SK-N-SH (cell line): ENCODE measurements at regions not wholly inside any gene's neighbourhood (a gene's known extent, or its start where the extent isn't known, plus 50 kb on each side); places are given as distances from the start of the nearest gene placed in this dataset.

Experiments used
- CTCF ChIA-PET: fragments of 300-600, 350-600 bp; formaldehyde crosslinking; extraction: SDS; loops from one replicate; lab custom pipeline; 2021; lab: Yijun Ruan, JAX
- POLR2A ChIA-PET: fragments of 350-600 bp; sonication (Branson Sonifier 250); formaldehyde crosslinking; extraction: SDS; loops from one replicate; lab custom pipeline; 2020; ENCODE audit warnings: antibody characterized with exemption, inconsistent platforms; lab: Yijun Ruan, JAX
- DNase-seq: peaks from one replicate; pipeline ENCODE4 v3.0.0; 2012
- H2AFZ ChIP-seq: fragments of 200-600 bp; sonication (generic); 2 replicates; pipeline ENCODE4 v1.8.1; 2016; ENCODE audit warnings: antibody characterized with exemption, mild to moderate bottlenecking, low read depth
- H3F3A ChIP-seq: fragments of 200-600 bp; sonication (generic); replicated peaks from 2 replicates; pipeline ENCODE3; 2016; ENCODE audit warnings: antibody characterized with exemption, mild to moderate bottlenecking; ENCODE audit not compliant: insufficient read depth
- H3K27ac ChIP-seq, 2 experiments: fragments of 200-500 bp in 1 of 2; fragments of 200-600 bp in 1 of 2; sonication (Bioruptor generic) in 1 of 2; sonication (generic), shearing (Covaris generic) in 1 of 2; 2 replicates each; pipeline versions ENCODE4 v1.5.1 to v1.6.1; 2014 to 2016; ENCODE audit warnings: low read depth in 2 of 2, inconsistent platforms in 1 of 2, low read length in 1 of 2, mild to moderate bottlenecking in 1 of 2, mixed read lengths in 1 of 2
- H3K27me3 ChIP-seq: fragments of 200-600 bp; sonication (generic), shearing (Covaris generic); 2 replicates; pipeline ENCODE4 v1.6.1; 2016; ENCODE audit warnings: mixed run types; ENCODE audit not compliant: insufficient read depth
- H3K36me3 ChIP-seq, 2 experiments: fragments of 200-500 bp in 1 of 2; fragments of 200-600 bp in 1 of 2; sonication (Bioruptor generic) in 1 of 2; sonication (generic) in 1 of 2; replicated peaks in 1 of 2; 2 replicates each; pipeline versions ENCODE3 to v1.5.1; 2014 to 2016; ENCODE audit warnings: low read length in 1 of 2, mild to moderate bottlenecking in 1 of 2; ENCODE audit not compliant: insufficient read depth in 2 of 2, control insufficient read depth in 1 of 2
- H3K4me1 ChIP-seq, 2 experiments: fragments of 200-500 bp in 1 of 2; fragments of 200-600 bp in 1 of 2; sonication (Bioruptor generic) in 1 of 2; sonication (generic), shearing (Covaris generic) in 1 of 2; 2 replicates each; pipeline versions ENCODE4 v1.5.1 to v1.6.1; 2014 to 2016; ENCODE audit warnings: low read depth in 1 of 2, low read length in 1 of 2, mixed run types in 1 of 2; ENCODE audit not compliant: insufficient read depth in 2 of 2, control insufficient read depth in 1 of 2
- H3K4me2 ChIP-seq: fragments of 200-600 bp; sonication (generic), shearing (Covaris generic); 2 replicates; pipeline ENCODE4 v1.6.1; 2017; ENCODE audit warnings: mixed run types
- H3K4me3 ChIP-seq, 2 experiments: fragments of 200-500 bp in 1 of 2; fragments of 200-600 bp in 1 of 2; sonication (Bioruptor generic) in 1 of 2; sonication (generic), shearing (Covaris generic) in 1 of 2; 2 replicates each; pipeline versions ENCODE4 v1.5.1 to v1.8.1; 2014 to 2016; ENCODE audit warnings: low read depth in 2 of 2, inconsistent platforms in 1 of 2, low read length in 1 of 2, mild to moderate bottlenecking in 1 of 2, mixed read lengths in 1 of 2, moderate library complexity in 1 of 2
- H3K79me2 ChIP-seq: fragments of 200-600 bp; sonication (generic); 2 replicates; pipeline ENCODE4 v1.8.1; 2017; ENCODE audit warnings: mild to moderate bottlenecking; ENCODE audit not compliant: insufficient read depth
- H3K9ac ChIP-seq: fragments of 200-600 bp; sonication (generic); 2 replicates; pipeline ENCODE4 v1.6.1; 2017; ENCODE audit warnings: mixed run types
- H3K9me2 ChIP-seq: fragments of 200-600 bp; sonication (generic); 2 replicates; pipeline ENCODE4 v1.6.1; 2017; ENCODE audit warnings: mixed run types
- H3K9me3 ChIP-seq: fragments of 200-600 bp; sonication (generic); 2 replicates; pipeline ENCODE4 v1.6.1; 2017; ENCODE audit warnings: mixed run types, mild to moderate bottlenecking, moderate library complexity
- H4K20me1 ChIP-seq: fragments of 200-600 bp; sonication (generic); 2 replicates; pipeline ENCODE4 v1.6.1; 2017; ENCODE audit warnings: mild to moderate bottlenecking, mixed run types; ENCODE audit not compliant: insufficient read depth
- CHD2 ChIP-seq: fragments of 150-350 bp; IDR thresholded peaks from 2 replicates; pipeline ENCODE4 v1.6.1; 2018; ENCODE audit warnings: low read length; ENCODE audit not compliant: partially characterized antibody
- CTCF ChIP-seq: fragments of 200-600 bp; sonication (generic); IDR thresholded peaks from 2 replicates; pipeline ENCODE4 v1.6.1; 2017; ENCODE audit warnings: antibody characterized with exemption, mild to moderate bottlenecking, moderate library complexity
- EZH2phosphoT487 ChIP-seq: fragments of 200-600 bp; sonication (generic); IDR thresholded peaks from 2 replicates; pipeline ENCODE4 v1.6.1; 2017; ENCODE audit warnings: low read depth, mixed run types, mild to moderate bottlenecking, antibody characterized with exemption, moderate library complexity, borderline replicate concordance
- FOXJ3 ChIP-seq: sonication (generic); formaldehyde crosslinking; IDR thresholded peaks from 2 replicates; pipeline ENCODE4 v1.5.1; 2020; ENCODE audit warnings: mild to moderate bottlenecking, missing genetic modification reagents
- FOXM1 ChIP-seq: IDR thresholded peaks from 2 replicates; pipeline ENCODE4 v1.4.0; 2012; ENCODE audit warnings: low read depth, mild to moderate bottlenecking
- MAX ChIP-seq: IDR thresholded peaks from 2 replicates; pipeline ENCODE4 v1.4.0; 2012; ENCODE audit warnings: low read depth
- NFIC ChIP-seq: IDR thresholded peaks from 2 replicates; pipeline ENCODE4 v1.4.0; 2012; ENCODE audit warnings: borderline replicate concordance
- NRF1 ChIP-seq: IDR thresholded peaks from 2 replicates; pipeline ENCODE4 v1.6.1; 2012; ENCODE audit warnings: low read depth, mild to moderate bottlenecking, low read length
- RCOR1 ChIP-seq: fragments of 150-350 bp; IDR thresholded peaks from 2 replicates; pipeline ENCODE4 v1.6.1; 2017; ENCODE audit warnings: antibody characterized with exemption, low read length
- RFX5 ChIP-seq: IDR thresholded peaks from 2 replicates; pipeline ENCODE4 v1.6.1; 2012; ENCODE audit warnings: mild to moderate bottlenecking, improper control_type of control experiment, low read length
- SMC3 ChIP-seq: IDR thresholded peaks from 2 replicates; pipeline ENCODE4 v1.6.1; 2012; ENCODE audit warnings: low read depth, low read length, improper control_type of control experiment
- TCF12 ChIP-seq: IDR thresholded peaks from 2 replicates; pipeline ENCODE4 v1.4.0; 2012
- TEAD4 ChIP-seq: IDR thresholded peaks from 2 replicates; pipeline ENCODE4 v1.4.0; 2012; ENCODE audit warnings: mild to moderate bottlenecking, borderline replicate concordance; ENCODE audit not compliant: insufficient read depth
- USF2 ChIP-seq: fragments of 150-350 bp; IDR thresholded peaks from 2 replicates; pipeline ENCODE4 v1.6.1; 2017; ENCODE audit warnings: antibody characterized with exemption, low read length, low read depth, borderline replicate concordance
- YY1 ChIP-seq: IDR thresholded peaks from 2 replicates; pipeline ENCODE4 v1.4.0; 2012; ENCODE audit warnings: low read depth, mild to moderate bottlenecking
- ZBTB33 ChIP-seq: IDR thresholded peaks from 2 replicates; pipeline ENCODE4 v1.4.0; 2012; ENCODE audit warnings: low read depth, borderline replicate concordance
- WGBS: methylation state at CpG from one replicate; pipeline ENCODE4 v1.1.6; 2017; ENCODE audit warnings: low lambda C conversion rate; 5-methylcytosine and 5-hydroxymethylcytosine counted together

- H3K9ac ChIP-seq = no peak overlapping the region
- no peaks in the 10 kb centered on the region for H3K79me2 ChIP-seq
- ChIA-PET POLR2A (no interaction called here), CTCF (no interaction called here)
- H3K4me3 ChIP-seq = no peak overlapping the region
- no CpG with 5 or more reads among the region's 1 CpG for WGBS
- H4K20me1 ChIP-seq = no peaks in the 10 kb centered on the region
- no peaks in the 10 kb centered on the region for H3F3A ChIP-seq
- no peaks in the 10 kb centered on the region for H3K9me3 ChIP-seq
- H3K9me2 ChIP-seq = no peaks in the 10 kb centered on the region
- H2AFZ ChIP-seq = no peak overlapping the region
- TF ChIP-seq SMC3 (no peak), RCOR1 (no peak), NRF1 (no peak), NFIC (no peak), ZBTB33 (no peak), TEAD4 (no peak), FOXJ3 (CRISPR knock-in tag) (no peak), CHD2 (no peak), FOXM1 (no peak), RFX5 (no peak), MAX (no peak), EZH2phosphoT487 (no peak), USF2 (no peak), TCF12 (no peak)
- H3K4me1 ChIP-seq = no peaks in the 10 kb centered on the region
- no peaks in the 10 kb centered on the region for H3K36me3 ChIP-seq
- no peak overlapping the region for H3K27ac ChIP-seq
- DNase-seq = no peak
- H3K27me3 ChIP-seq = no peaks in the 10 kb centered on the region
- H3K4me2 ChIP-seq = no peak overlapping the region
Observed at GRCh38 chr16:52603015-52603414, 56.1 kb upstream of the TOX3 start.

GRCh38 chr16:52597772-52598483 is 51.0 kb upstream of the TOX3 start:
- Histone ChIP-seq H3K9ac (no peak overlapping the region), H3K9me3 (no peaks in the 10 kb centered on the region), H3K4me2 (no peak overlapping the region), H3K36me3 (no peaks in the 10 kb centered on the region), H3K4me1 (no peaks in the 10 kb centered on the region), H2AFZ (no peak overlapping the region), H3F3A (no peaks in the 10 kb centered on the region), H3K27ac (no peak overlapping the region), H3K27me3 (no peaks in the 10 kb centered on the region), H3K79me2 (no peaks in the 10 kb centered on the region), H3K4me3 (no peak overlapping the region), H4K20me1 (no peaks in the 10 kb centered on the region), H3K9me2 (no peaks in the 10 kb centered on the region)
- WGBS = 3% methylated on average over 5 of the region's 5 CpGs
- no peak for TF ChIP-seq FOXJ3 (CRISPR knock-in tag)
- TF ChIP-seq NFIC = no peak
- no peak for TF ChIP-seq EZH2phosphoT487
- no peak for TF ChIP-seq CTCF
- no peak for TF ChIP-seq YY1
- CTCF ChIA-PET = no interaction called here
- POLR2A ChIA-PET = no interaction called here
- no peak for DNase-seq
